HG02798 (cell line): ENCODE measurements at regions not wholly inside any gene's neighbourhood (a gene's known extent, or its start where the extent isn't known, plus 50 kb on each side); places are given as distances from the start of the nearest gene placed in this dataset.

Source experiments
- ATAC-seq: cut with Tn5 transposase; IDR thresholded peaks from one replicate; pipeline ENCODE4 v1.9.1; 2021; ENCODE audit warnings: mild to moderate bottlenecking; ENCODE audit not compliant: unreplicated experiment, poor library complexity

DNA sequence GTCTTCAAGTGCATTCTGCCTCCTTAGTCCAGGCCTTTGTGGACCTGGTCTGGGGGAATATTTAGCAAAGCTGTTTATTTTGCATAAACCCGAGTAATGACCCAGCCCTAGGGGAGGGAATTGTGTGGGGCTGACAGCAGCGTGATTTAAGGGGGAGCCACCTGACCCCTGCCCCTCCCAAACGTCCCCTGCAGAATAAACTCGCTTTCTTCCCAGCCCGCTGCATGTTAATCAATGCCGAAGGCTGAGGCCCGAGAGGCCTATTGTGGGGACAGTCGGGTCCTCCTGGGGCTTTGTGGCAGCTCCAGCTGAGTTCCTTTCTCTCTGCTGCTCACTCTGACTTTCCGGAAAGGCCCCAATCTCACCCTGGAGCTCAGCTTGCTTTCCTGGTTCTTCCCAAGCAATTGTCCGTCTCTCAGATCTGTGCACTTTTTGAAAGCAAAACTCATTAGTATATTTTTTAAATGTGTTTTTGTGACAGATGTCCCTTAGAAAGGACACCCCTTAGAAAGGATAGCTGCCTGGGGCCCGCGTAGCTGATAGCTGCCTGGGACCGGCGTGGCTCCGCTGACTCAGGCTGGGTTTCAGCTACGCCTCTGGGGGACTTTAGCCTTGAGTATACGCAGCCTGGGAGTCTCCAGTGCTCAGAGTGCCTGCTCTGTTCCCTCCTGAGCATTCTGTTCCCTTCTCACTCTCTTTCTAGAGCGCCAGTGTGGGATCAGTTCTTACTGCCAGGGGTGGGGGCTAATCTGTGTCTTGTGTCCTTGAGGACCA, 158.3 kb downstream of the GLI2 start:
- no peak for ATAC-seq

DNA sequence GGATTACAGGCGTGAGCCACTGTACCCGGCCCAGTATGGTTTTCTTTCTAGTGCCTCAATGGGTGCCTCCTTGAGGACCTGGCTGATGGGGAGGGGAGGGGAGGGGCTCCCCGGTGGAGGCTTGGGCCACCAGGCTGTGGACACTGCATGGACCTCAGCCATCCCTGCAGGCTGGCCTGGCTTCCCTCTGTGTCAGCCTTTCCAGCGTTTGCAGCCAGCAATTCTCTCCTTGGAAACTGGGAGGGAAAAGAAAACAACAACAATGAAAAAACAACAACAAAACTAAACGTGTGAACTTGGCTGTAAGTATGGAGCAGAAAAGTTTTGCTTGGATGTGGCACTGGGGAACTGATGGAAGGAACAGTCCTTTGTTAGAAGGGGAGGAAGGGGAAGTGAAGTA, 159.3 kb downstream of the GLI2 start:
- ATAC-seq: no peak

DNA sequence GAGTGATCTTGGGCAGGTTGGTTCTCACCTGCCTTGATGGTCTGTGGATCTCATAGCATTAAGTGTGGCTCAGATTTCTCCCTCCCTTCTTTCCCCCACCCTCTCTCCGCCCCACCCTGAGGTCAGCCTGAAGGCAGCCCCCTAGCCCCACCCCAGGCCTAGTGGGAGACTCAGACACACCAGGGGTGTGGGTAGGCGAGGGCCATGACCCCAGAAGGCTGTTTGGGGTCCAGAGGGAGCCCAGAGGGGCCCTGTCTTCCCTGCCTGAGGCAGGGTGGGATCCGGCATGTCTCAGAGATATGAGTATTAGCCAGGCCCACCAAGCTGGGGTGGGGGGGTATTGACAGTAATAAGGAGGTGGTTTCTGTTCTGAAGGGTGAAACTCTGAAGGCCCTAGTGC, 160.5 kb downstream of the GLI2 start:
- no peak for ATAC-seq

DNA sequence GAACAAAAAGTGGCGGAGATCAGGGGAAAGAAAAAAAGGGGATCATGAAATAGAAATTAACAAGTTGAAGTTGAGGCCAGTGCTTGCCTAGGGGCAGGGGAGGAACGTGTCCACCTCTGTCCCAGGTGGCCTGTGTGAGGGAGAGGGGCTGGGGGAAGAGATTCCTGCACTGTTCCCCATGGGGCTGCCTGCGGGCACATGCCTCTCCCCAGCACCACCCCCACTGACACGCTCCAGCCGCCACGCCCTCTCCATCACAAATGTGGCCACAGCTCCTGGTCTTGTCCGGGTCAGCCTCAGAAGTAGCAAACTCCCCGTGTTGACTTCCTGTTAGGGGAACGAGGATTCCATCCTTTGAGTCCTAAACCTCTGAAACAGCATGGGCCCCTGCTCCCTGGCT, 161.2 kb downstream of the GLI2 start:
- no peak for ATAC-seq

DNA sequence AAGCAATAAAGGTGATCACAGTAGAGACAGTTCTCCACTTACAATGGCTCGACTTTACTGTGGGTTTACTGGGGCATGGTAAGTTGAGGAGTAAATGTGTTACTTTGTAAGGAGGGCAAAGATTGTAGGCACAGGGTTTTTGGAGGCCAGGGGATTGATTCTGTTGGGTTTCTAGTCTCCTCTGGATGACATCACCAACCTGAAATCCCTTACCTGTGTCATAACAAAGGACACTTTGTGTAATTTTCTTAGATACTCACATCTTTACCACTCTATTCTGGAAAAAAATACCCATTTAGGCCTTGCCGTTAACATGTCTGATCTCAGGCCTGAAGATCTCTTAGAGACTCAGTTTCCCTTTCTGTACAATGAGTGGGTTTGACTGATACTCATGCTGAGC, 161.7 kb downstream of the GLI2 start:
- no peak for ATAC-seq

DNA sequence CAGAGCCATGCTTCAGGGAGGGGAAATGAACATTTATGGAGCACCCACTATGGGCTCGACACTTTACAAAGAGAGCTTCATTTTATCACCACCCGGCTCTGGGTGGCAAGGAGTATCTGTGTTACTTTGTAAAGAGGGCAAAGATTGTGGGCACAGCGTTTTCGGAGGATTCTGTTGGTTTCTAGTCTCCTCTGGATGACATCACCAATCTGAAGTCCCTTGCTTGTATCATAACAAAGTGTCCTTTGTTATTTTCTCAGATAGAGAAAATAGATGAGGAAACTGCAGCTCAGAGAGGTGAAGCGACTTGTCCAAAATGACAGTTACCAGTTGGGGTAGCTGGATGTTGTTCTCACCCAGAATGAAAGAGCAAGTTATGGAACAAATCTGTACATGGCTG, 162.8 kb downstream of the GLI2 start:
- no peak for ATAC-seq

DNA sequence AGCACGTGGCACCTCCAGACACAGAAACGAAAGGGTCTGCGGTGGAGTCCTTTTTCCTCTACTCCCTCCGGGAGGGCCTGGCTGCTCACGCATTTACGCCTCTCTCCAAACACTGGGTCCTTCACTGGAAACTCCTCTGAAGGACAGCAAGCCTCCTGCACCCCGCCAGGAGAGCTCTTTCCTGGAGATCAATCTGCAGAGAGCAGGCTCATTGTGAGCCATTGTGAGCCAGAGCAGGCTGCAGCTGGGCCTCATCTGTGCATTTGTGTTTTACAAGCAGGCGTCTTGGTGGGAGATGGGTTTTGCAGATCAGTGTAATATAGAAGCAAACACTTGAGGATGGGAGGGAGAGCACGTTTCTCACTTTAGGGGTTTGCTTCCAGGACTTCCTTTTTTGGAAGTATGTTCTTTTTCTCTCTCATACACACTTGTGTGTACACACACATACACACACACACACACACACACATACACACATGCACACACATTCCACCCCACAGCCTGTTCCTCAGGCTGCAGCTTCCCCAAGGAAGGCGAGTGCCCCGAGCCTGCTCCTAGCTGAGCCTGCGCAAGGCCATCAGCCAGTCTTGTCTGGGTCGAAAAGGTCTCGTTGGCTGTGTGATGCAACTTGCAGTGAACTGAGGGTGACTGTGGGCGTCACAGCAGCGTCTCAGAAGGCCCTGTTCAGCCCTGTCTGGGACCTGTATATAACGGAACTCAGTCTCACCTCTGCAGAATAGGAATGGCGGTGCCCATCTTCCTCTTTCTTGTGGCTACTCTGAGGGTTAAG, 163.5 kb downstream of the GLI2 start:
- ATAC-seq: no peak

DNA sequence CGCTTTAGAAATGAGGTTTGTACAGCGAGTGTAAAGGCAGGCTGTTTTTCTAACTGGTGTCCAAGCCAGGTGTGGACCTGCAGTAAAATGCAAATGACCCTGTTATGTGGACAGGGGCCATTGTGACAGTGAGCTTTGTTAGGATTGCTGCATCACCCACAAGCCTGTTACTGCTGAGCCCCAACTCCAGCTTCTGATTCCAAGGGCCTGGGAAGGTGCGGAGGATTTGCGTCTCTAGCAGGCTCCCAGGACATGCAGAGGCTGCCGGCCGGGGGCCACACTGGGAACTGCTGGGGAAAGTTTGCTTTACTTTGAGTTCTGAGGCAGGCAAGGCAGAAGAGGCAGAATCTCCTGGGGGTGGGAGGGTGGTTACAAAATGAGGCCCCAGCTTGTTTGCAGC, 164.1 kb downstream of the GLI2 start:
- no peak for ATAC-seq

DNA sequence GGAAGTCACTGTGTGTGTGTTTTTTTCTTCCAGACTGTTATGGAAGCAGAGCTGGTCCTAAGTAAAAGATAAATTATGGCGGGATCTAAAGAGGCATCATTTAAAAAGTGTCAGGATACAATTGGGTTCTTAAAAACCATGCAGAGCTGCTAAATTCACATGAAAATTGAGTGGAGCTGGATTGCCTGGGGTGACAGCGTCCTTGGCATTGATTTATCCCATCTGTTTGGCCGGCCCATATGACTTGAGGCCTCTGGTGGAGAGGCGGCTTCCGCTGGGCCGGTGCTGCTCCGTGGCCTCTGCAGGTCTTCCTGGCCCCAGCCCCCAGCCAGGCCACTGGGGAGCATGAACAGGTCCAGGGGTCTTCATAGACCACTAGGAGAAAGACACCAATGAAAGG, 165.5 kb downstream of the GLI2 start:
- no peak for ATAC-seq

DNA sequence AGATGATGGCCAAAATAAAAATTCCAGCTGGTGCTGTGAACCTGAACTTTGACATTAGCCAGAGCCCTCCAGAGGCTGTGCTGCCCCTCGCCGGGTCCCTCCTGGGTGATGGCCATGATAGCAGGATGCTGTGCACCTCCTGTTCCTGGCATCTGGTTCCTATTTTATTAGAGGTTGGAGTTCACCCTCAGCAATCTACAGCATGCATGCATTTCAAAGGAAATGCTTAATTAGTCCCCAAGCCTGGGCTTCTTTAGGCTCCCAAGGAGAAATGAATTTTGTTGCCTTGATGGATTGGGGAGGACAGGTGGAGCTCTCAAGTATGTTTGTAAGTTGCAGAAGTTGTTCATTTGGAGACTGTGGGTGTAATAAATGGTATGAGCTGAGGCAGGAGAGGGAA, 166.9 kb downstream of the GLI2 start:
- ATAC-seq: no peak

DNA sequence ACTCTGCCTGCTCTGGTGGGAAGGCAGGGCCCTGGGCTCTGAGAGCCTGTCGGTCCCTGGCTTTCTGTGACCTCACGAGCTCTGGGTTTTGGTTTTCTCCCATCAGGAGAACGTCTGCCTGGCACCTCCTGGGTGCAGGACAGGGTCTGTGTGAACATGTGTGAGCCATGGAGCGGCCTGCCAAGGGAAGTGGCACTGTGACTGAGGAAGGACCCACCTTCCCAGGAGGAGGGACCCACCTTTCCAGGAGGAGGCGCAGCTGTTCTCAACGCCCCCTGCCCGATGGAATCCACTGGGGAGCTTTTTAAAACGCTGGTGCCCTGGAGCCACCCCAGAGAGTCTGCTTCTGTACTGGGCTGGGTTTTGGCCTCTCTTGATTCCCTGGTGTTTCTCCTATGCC, 168.7 kb downstream of the GLI2 start:
- no peak for ATAC-seq

DNA sequence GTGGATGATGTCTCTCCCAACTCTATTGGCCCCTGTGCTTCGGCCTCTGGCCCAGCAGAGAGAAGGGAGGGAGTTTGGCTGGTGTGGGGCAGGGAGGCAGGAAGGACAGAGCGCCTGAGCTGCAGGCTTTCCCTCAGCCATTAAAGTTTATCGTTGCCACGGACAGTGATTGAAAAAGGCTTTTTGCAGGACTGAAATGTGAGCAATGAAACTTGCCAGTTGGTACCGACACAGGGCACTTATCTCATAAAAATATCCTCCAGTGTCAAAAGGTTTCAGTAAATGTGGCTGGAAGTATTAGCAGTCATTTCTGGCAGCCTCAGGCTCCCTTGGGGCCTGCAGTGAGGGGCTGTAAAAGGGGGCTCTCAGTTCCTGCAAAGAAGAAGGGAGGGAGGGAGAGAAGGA, 169.2 kb downstream of the GLI2 start:
- no peak for ATAC-seq

DNA sequence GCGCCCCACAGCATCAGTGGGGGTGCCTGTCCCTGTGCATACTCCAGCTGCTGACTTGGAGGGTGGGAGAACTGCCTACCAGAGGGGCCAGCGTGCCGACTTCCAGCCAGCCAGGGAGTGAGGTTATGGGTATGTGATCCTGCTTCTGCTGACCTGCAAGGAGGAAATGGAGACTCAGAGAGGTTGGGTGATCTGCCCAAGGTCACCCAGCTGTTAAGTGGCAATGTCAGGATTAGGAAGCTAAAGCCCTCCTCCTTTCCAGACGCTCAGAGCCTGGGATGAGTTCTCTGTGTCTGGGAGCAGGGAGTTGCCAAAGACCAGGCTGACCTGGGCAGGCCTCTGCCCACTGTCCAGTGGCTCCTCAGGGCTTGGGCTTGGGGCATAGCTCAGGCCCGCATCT, 169.6 kb downstream of the GLI2 start:
- no peak for ATAC-seq

DNA sequence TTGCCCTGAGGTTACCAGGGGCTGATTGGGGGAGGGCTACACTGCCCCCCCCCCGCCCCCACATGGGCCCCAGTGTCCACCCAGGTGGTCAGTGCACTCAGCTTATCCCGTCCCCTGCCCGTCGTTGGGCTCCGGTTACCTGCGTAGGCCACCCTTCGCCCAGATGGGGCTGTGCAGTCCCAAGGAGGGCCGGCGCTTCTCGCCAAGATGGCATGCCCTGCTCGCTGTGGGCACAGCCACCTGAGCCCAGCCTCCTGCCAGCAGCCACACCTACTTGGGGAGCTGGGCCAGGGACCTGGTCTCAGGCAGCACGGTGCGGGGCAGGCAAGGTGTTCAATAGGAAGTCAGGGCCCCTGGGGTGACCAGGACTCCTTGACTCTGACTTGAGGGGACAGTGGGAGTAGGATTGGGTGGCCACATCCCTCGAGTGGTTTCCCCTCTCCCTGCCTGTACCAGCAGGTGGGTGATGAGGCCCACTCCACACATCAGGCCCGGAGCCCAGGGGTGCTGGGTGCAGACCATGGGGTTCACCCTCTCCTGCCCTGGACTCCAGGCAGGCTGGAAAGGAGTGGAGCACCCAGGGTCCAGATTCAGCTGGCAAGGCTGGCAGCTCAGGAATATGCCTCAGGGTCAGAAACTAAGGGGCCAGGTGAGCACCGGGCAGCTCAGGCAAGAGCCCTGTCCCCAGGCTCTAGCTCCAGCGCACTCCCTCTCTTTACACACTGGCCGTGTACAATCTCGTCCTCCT, 170.3 kb downstream of the GLI2 start:
- no peak for ATAC-seq

DNA sequence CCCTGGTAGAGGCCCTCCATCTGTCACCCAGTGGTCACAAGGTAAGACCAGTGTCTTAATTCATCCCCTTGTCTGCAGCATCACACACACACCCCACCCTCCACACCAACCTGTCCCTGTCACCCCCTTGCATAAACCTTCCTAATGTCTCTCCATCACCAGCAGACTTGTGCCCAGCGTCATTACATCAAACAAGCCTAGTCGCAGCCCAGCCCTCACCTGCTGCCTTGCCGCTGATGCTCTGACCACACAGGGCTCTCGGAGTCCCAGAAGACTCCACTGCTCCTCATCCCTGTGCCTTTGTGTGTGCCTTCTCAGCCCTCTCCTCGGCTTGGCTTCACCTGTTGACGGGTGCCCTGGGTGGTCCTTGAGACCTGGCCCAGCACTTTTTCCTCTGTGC, 171.2 kb downstream of the GLI2 start:
- ATAC-seq: no peak

DNA sequence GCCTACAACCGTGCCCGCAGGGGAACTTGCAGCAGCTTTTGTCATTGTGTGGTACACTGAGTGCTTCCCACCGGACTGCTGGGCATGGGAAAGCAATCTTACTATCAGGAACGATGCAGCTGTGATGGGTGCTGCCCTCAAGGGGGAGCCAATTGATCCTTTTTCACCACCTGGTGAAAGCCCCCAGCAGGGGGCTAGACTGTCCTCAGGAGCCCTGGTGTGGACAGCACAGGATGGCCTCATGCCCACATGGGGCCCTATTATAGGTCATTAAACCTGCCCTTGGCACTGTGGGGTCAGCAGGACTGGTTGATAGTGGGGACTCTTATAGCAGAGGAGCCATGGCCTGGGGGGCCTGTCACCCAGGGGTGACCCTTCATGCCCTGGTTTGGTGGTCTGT, 172.2 kb downstream of the GLI2 start:
- no peak for ATAC-seq

DNA sequence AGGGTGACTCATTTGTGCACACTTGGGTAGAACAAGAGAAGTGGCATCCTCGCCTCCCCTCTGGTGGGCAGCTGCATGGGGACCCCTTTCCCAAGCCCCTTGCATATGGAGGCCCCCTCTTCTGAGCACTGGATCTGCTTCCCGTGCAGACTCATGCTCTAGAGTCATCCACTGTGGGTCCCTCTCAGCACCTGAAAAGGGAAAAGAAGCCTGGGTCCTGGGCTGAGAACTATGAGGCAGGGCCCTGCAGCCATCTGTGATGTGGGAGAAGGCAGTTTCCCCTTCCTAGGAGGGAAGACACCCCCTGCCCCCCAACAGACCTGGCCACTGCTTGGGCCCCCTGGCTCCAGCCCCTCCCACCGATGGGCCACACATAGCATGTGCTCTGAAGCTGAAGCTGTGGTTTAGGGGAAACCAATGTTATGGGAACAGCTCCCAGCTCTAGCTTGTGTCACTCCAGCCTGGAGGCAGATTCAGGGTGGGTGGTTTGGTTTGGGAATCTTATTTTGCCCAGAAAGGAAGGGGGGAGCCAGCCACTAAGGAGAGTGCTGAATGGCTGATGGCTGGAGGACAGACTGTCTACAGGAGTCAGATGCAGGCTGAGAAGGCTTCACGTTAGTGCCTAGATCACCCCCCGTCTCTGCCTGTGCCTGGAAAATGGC, 172.8 kb downstream of the GLI2 start:
- no peak for ATAC-seq

DNA sequence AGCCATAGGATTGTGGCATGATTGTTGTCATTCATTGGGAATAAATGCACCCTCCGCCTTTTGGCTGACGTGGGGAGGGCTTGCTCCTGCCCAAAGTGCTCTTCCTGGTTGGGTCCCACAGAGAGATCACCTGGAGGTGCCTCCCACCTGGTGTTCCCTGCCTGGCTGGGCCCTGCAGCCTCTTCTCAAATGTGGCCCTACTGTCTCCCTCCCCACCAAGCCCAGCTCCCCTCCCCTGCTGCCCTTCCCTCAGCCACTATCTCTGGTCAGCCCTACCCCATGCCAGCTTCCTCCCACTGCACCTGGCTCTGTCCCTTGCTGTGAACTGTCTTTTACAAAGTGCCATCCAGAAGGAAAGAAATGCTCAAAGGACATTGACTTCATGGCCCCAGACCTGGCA, 173.4 kb downstream of the GLI2 start:
- ATAC-seq: no peak

DNA sequence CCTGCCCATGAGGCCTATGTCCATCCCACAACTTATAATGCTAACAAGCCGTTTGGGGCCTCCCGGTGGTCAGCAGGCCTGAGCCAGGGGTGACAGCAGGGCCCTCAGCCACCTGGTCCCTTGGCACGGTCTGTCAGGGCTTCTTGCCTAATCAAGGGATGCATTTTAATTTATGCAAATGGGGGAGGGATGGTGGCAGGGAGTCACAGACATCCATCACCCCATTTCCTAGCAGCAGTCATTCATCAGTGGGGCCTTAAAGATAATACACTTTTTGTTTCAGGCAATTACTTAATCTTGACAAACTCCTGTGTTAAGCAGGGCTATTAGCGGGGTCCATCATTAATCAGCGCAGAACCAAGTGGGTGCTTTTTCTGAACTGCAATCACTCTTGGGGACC, 174.5 kb downstream of the GLI2 start:
- no peak for ATAC-seq
